AG10803 (cell line): ENCODE measurements at regions not wholly inside any gene's neighbourhood (a gene's known extent, or its start where the extent isn't known, plus 50 kb on each side); places are given as distances from the start of the nearest gene placed in this dataset.

Source experiments
- DNase-seq: peaks from one replicate; pipeline ENCODE4 v3.0.0; 2010; ENCODE audit warnings: low read depth
- H3K4me3 ChIP-seq: 2 replicates; pipeline ENCODE4 v1.5.1; 2011; ENCODE audit warnings: mild to moderate bottlenecking, low read length, control low read depth
- TF ChIP-seq, protein P1 (sequence below): conservative IDR thresholded peaks from 2 replicates; pipeline ENCODE4 v1.5.1; 2011; ENCODE audit warnings: mild to moderate bottlenecking, low read length, control low read depth, inconsistent platforms

DNA sequence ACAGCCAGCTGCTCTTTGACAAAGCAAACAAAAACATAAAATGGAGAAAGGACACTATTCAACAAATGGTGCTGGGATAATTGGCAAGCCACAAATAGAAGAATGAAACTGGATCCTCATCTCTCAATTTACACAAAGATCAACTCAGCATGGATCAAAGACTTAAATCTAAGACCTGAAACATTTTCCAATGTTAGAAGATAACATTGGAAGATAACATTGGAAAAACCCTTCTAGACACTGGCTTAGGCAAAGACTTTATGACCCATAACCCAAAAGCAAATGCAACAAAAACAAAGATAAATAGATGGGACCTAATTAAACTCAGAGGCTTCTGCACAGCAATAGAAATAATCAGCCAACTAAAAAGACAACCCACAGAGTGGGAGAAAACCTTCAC, 425.7 kb upstream of the SEMA3D start:
- TF ChIP-seq, protein P1, sequence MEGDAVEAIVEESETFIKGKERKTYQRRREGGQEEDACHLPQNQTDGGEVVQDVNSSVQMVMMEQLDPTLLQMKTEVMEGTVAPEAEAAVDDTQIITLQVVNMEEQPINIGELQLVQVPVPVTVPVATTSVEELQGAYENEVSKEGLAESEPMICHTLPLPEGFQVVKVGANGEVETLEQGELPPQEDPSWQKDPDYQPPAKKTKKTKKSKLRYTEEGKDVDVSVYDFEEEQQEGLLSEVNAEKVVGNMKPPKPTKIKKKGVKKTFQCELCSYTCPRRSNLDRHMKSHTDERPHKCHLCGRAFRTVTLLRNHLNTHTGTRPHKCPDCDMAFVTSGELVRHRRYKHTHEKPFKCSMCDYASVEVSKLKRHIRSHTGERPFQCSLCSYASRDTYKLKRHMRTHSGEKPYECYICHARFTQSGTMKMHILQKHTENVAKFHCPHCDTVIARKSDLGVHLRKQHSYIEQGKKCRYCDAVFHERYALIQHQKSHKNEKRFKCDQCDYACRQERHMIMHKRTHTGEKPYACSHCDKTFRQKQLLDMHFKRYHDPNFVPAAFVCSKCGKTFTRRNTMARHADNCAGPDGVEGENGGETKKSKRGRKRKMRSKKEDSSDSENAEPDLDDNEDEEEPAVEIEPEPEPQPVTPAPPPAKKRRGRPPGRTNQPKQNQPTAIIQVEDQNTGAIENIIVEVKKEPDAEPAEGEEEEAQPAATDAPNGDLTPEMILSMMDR: no peak
- no peak overlapping the region for H3K4me3 ChIP-seq
- DNase-seq: no peak

DNA sequence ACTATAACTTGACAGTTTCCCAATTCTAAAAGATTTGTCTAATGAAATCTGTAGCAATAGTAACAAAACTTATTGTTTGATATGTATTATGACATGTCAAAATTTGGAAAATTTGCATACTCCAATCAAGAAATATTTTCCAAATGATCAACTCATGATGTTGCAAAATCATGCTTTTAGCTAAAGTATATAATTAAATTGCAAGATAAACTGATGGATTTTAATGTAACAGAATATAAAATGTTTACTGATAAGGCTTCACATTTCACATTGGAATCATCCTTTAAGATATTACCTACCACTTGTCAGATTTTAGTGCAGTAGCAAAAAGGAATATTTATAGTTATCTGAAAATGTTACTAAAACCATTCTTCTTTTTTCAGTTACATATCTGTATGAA, 421.9 kb upstream of the SEMA3D start:
- DNase-seq: no peak
- TF ChIP-seq, protein P1: no peak
- H3K4me3 ChIP-seq: no peak overlapping the region

DNA sequence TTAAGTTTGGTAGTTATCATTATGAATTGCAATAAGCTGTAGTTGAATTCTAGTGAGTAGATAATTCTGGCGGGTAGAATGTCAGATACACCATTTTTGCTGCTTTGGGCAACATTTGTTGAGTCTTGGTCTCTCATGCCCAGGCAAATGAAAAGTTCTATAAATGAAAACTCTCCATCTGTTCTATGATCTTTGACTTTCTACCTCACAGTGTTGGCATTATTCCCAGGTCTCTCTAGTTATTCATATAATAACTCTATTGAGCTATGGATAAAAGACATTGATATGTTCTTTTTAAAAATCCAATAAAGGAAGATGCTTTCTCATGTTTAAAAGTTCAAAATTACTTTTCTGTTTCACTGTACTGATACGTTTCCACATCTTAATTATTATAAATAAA, 415.3 kb upstream of the SEMA3D start:
- H3K4me3 ChIP-seq: no peak overlapping the region

DNA sequence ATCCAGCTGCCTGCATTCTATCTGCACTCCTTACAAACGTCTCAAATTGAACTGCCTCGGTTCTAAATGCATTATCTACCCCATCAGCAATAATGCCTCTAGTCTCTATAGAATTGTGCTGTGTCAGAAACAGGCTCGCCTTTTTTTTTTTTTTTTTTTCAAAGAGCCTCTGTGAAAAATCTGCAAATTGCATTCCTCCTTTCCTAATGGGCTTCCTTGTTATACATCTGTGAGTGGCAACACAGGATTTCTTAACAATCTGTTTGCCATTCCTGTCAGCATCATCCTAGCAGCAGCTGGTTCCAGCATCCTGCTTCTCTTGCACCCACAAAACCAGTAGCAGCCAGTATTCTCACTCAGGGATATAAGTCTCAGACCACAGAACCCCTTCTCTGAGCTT, 413.5 kb upstream of the SEMA3D start:
- TF ChIP-seq, protein P1: no peak
- H3K4me3 ChIP-seq: no peak overlapping the region
- DNase-seq: peak; percentile 50

More for the DNA sequence above, 415.3 kb upstream of the SEMA3D start:
- DNase-seq: no peak
- TF ChIP-seq, protein P1: no peak

DNA sequence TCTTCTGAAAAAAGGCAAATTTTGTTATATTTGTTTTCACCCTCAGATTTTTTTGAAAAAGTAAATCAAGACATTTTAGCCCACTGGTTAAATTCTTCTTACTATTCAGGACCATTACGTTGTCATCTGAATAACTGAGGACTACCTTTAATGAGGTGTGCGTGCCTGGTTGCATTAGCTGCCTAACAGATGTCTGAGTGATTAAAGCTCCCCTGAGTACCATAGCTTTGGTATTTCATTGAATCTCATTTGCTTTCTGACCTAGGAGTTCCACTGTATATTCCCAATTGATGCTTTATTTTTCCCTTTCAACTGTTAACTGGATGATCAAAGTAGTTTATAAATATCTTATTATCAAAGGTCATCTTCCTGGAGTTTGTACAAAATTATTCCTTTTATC, 410.0 kb upstream of the SEMA3D start:
- H3K4me3 ChIP-seq: no peak overlapping the region
- no peak for DNase-seq
- TF ChIP-seq, protein P1: no peak

DNA sequence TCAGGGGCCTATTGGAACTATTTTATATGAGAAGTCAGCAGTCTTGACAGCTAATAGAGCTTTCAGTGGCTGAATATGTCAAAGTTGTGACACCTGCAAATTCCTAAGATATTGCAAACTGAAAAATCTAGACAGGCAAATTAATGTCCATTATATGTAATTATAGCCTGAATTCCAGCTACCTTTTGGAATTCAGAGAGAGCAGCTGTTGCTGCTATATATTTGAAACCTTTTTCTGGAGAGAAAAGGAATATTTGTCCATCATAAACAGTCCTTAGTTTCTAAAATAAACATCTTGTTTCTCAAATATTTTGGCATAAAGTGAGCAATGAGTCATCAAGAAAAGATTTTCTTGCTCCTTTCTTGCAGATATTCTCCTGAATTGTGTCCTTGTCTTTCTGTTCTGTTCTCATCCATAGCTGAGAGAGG, 408.9 kb upstream of the SEMA3D start:
- TF ChIP-seq, protein P1: no peak
- no peak overlapping the region for H3K4me3 ChIP-seq
- DNase-seq: peak; percentile 61

DNA sequence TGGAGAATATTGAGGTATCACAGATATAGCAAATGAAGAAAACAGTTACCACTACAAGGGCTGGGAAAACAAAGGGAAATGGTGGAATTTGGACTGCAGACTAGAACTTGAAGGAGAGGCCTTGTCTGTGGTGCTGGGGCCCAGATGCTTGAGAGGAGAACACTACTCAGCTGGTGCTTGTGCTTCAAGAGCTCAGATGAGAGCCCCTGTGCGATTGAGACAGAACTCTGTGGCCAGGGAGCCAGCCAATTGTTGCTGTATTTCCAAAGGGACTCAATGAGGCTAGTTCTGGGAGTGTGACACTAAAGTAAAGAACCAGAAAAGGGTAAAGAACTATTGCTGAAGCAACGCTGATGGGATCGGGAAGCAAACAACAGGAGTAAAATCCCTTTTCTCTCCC, 406.5 kb upstream of the SEMA3D start:
- TF ChIP-seq, protein P1: no peak
- no peak overlapping the region for H3K4me3 ChIP-seq
- DNase-seq: no peak
